GM21619 (cell line): ENCODE measurements at regions not wholly inside any gene's neighbourhood (a gene's known extent, or its start where the extent isn't known, plus 50 kb on each side); places are given as distances from the start of the nearest gene placed in this dataset.

Experiments used
- ATAC-seq: cut with Tn5 transposase; IDR thresholded peaks from one replicate; pipeline ENCODE4 v1.9.1; 2021; ENCODE audit not compliant: unreplicated experiment

- ATAC-seq = no peak
These were observed 2874.1 kb upstream of the PCDH20 start for GRCh38 chr13:64289702-64290101.

DNA sequence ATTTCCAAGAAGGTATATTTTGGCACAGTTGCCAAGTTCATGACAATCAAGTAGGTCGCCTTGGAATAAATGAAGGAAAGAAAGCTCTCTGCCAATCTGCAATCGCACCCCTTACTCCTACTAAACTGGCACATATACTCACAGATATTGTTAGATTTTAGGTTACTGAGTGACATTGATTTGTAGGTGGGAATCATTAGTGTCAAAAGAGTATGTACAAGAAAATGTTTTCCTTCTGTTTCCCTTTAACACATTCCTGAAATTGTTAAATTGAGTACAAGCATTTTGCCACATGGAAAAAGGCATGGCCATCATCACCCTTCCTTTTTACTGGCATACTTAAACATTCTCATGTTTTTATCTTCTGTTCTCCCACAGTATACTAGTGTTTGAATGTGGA is 2868.3 kb upstream of the PCDH20 start:
- ATAC-seq = no peak

- ATAC-seq = no peak
These were observed 2862.8 kb upstream of the PCDH20 start for GRCh38 chr13:64278493-64278892.

DNA sequence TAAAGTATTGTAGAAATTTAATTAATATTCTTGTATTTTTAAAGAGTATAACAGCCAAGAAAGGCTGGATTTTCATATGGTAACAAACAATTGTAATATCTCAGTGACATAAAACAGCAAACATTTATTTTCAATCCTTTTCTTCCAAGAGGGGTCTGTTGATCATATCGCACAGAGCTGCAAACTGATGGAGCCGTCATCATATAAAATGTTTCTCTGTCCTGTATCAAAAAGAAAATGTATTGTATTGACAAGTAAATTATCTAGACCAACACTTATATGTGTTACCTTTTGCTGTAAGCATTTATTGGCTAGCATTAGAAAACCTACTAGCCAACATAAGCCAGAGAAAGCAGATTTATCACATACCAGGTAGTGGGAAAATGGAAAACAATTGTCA is 2861.4 kb upstream of the PCDH20 start:
- ATAC-seq = no peak

- no peak for ATAC-seq
These were observed 2860.6 kb upstream of the PCDH20 start for GRCh38 chr13:64276232-64276631.

DNA sequence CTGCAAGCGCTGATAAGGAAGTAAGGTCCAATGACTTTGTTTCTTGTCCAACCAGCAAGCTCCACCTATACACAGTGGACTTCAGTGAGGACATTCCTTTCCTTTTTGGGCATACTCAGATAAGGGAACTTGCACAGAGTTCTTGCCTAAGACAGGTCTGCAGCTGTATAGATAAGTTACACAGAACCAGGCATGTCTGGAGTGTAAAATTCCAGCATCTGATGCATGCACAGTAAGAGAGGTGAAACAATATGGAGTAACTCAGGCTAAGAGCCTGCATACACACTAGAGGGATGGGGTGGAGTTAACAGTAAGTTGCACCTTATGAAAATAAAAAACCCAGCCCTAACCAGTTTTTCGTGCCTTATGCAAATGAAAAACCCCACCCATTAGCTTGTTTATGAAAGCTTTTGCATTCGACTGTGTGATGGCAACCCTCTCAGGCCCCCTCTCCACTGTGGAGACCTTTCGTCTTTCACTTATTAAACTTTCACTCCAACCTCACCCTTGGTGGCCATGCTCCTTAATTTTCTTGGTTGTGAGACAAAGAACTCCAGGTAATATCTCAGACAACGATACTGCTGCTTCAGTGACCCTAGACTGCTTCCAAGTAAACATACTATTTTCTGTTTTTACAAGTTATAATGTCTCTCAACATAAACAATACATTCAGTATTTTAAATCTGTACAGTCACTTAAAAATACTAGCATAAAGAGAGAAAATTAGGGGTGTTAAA is 2859.0 kb upstream of the PCDH20 start:
- no peak for ATAC-seq

GRCh38 chr13:64273780-64274179 is 2858.1 kb upstream of the PCDH20 start:
- ATAC-seq = no peak

DNA sequence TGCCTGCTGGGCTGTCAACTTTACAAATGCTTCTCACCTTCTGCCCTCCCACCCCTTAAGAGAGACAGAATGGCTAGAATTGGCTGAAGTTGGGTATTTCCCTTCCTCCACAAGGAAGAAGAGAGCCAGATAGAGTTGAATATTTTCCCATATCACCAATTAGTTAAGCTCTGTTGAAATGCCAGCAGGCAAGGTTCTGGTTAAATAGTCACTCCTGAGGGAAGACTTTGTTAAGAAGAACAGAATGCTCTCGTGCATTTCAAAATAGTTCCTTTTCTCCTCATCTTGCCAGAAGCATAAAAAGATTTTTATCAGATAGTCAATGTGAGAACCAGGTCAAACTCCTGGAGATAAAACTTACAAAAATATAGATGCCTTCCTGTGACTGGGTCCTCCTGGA is 2857.0 kb upstream of the PCDH20 start:
- no peak for ATAC-seq

DNA sequence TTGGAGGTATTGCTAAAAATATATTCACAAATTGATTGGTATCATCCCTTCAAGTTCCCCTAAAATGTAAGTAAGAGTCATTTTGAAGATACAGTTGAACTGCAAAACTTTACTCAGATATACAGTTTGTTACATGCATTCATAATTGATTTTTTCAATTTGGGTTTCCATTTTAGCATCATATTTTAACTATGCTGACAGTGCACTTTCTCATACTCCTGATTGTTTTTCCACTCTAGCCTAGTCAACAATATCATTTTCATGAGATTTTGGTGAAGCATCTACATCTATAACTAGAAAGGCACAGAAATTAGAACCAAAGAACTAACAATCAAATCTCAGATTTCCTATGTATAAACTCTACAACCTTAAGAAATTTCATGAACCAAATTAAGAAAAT is 2850.4 kb upstream of the PCDH20 start:
- no peak for ATAC-seq

DNA sequence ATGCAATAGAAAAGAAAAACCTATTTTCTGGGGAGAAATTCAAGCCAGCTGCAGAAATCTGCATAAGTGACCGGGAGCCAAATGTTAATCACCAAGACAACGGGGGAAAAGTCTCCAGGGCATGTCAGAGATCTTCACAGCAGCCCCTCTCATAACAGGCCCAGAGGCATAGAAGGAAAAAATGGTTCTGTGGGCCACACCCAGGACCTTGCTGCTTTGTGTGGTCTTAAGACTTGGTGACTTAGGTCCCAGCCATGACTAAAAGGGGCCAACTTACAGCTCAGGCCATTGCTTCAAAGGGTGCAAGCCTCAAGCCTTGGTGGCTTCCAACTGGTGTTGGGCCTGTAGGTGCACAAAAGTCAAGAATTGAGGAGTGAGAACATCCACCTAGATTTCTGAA is 2847.6 kb upstream of the PCDH20 start:
- no peak for ATAC-seq

DNA sequence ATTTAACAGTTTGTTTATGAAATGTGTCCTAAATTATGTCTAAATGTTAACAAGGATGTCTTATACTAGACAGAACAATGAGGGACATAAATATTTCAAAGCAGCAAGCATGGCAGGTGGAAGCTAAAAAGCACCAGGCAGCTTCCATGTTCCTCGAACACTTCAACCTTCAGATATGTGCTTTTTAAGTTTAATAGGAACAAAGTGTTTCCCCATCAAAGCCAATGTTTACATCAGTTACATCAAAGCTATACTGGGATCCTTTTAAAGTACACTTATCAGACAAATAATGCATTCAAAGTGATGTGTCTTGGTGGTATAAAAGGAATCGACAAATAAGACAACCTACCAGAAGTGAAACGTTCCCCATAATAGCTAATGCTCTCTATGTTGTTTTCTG is 2841.1 kb upstream of the PCDH20 start:
- no peak for ATAC-seq

- no peak for ATAC-seq
These were observed 2840.3 kb upstream of the PCDH20 start for GRCh38 chr13:64255988-64256387.

DNA sequence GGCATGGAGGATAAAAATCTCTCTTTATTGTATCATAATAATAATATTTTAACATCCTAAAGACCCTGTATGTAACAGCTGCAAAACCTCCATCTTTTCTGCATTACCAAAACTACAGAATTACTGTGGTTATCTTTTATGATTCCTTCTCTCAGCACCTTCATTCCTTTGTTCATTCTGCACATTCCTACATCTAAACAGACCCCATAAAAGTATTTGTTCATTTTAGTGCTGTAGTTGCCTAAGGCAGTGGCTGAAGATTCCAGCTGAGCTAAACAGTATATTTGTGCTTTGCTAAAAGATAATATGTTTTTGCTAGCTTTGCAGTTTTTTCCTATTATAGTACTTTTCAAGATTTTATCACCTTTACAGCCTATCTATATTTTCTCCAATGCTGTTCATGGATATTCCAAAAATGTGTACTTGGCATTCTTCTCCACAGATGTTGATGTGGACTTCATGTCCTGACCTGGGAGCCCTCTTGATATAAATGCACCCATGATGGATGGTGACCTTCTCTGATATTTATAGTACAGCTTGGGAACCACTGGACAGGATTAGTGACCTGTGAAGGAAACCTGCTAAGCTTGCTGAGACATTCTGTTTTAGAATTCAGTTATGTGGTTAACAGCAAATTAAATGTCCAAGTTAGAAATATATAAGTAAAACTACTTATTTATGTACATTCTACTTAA is 2832.9 kb upstream of the PCDH20 start:
- ATAC-seq = no peak

DNA sequence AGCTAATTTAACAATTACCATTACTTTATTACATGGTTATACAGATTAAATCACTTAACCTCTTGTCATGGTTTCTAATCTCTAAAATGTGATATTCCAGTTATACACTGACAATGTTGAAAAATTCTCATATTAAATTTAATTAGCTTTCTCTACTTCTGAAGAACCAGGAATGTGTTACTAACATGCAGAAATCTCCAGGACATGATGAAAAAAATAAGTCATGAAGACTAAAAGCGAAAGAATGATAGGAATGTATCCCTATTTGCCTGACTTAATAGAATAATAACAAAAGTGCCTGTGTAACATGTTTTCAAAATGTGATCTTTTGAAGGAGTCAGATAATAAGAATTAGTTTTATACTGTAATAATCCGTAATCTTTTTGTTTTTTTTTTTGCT is 2823.7 kb upstream of the PCDH20 start:
- no peak for ATAC-seq

DNA sequence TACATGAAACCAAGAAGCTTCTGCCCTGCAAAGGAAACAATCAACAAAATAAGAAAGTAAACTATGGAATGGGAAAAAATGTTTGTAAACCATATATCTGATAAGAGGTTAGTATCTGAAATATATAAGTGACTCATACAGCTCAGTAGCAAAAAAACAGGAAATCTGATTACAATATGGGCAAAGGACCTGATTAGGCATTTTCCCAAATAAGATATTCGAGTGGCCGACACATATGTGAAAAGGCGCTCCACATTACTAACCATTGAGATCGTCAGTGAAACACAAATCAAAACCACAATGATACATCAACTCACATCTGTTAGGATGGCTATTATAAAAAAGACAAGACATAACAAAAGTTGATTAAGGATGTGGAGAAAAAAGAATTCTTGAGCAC is 2818.6 kb upstream of the PCDH20 start:
- ATAC-seq = no peak

DNA sequence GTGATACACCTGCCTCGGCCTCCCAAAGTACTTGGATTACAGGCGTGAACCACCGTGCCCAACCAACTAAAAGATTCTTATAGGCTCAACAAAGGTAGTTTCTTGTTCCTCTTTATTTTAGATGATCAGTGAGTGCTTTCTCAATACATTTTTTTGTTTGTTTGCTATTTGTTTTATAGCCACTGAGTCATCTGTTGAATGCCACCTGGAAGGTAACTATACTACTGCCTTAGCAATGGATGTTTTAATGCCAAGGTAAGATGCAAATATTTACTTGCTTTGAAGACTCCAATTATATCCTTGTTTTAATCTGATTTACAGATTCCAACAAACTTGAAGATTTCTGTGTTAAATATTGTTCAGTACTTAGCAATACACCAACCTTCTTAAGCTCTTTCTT is 2807.4 kb upstream of the PCDH20 start:
- ATAC-seq = no peak

- ATAC-seq = no peak
These were observed 2791.0 kb upstream of the PCDH20 start for GRCh38 chr13:64206430-64207225.

DNA sequence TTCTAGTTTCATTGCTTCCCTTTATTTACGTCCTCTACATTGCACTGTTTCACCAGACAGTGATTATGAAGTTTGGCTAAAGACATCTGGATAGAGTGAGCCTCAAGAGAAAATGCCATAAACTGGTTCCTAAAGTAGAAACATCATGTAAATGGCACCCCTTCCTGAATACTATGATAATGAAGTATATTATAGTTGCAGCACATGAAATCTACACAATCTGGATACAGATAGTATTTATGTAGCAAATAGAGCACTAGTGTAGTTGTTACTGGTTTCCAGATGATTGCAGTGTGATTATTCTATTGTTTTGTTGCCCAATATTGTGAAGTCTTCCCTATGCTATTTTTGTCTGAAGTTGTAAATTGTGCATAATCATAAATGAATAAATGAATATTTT is 2786.9 kb upstream of the PCDH20 start:
- no peak for ATAC-seq

DNA sequence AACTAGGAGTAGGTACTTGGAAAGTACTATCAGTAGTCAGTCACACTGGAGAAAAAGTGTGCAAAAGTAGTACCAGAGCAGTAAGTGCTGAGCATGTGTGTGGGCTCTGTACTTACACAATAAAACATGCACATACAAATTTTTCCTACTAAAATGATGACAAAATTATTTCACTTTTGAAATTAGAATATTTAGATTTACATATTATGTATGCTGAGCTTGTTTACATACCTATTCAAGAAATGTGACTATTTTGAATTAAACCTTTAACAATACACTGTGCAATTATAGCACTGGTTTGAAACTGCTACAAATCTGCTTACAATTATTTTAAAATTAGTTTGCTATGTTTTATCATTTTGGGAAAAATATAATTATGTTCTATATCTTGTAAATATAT is 2781.6 kb upstream of the PCDH20 start:
- ATAC-seq = no peak

- no peak for ATAC-seq
These were observed 2771.0 kb upstream of the PCDH20 start for GRCh38 chr13:64186503-64187250.

GRCh38 chr13:64186071-64186470 is 2770.4 kb upstream of the PCDH20 start:
- ATAC-seq = no peak
